ENCODE measurements at regions not wholly inside any gene's neighbourhood (a gene's known extent, or its start where the extent isn't known, plus 50 kb on each side); places are given as distances from the start of the nearest gene placed in this dataset.

DNA sequence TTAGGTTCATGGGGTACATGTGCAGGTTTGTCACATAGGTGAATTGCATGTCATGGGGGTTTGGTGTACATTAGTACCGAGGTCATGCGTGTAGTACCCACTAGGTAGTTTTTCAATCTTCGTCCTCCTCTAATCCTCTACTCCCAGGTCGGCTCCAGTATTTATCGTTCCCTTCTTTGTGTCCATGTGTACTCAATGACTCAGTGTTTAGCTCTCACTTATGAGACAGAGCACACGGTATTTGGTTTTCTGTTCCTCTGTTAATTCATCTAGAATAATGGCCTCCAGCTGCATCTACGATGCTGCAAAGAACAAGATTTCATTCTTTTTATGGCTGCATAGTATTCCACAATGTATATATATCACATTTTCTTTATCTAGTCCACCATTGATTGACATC, 850.9 kb upstream of the MDGA2 start:
- Histone ChIP-seq H3K9me3 (no peaks in the 10 kb centered on the region), H3K4me3 (no peak overlapping the region), H3K4me1 (no peaks in the 10 kb centered on the region), H3K27me3 (no peaks in the 10 kb centered on the region), H3K27ac (no peak overlapping the region), H3K36me3 (no peaks in the 10 kb centered on the region)
- 75 to 78% methylated on average over 7 of the region's 7 CpGs for WGBS, 2 donors
- DNase-seq (no peak), ATAC-seq (ENCODE audit: low FRiP score in 2 of 2) (no peak)
- TF ChIP-seq POLR2AphosphoS5 (IDR thresholded peaks at IDR 0.05) (no peak), EP300 (IDR thresholded peaks at IDR 0.05) (no peak)

- TF ChIP-seq POLR2A (IDR thresholded peaks at IDR 0.05): no peak
- TF ChIP-seq, protein P1, sequence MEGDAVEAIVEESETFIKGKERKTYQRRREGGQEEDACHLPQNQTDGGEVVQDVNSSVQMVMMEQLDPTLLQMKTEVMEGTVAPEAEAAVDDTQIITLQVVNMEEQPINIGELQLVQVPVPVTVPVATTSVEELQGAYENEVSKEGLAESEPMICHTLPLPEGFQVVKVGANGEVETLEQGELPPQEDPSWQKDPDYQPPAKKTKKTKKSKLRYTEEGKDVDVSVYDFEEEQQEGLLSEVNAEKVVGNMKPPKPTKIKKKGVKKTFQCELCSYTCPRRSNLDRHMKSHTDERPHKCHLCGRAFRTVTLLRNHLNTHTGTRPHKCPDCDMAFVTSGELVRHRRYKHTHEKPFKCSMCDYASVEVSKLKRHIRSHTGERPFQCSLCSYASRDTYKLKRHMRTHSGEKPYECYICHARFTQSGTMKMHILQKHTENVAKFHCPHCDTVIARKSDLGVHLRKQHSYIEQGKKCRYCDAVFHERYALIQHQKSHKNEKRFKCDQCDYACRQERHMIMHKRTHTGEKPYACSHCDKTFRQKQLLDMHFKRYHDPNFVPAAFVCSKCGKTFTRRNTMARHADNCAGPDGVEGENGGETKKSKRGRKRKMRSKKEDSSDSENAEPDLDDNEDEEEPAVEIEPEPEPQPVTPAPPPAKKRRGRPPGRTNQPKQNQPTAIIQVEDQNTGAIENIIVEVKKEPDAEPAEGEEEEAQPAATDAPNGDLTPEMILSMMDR (IDR thresholded peaks at IDR 0.05): no peak
- TF ChIP-seq EP300 (IDR thresholded peaks at IDR 0.05): no peak
- no peak for TF ChIP-seq POLR2AphosphoS5 (IDR thresholded peaks at IDR 0.05)
- no peak for DNase-seq
- ATAC-seq (ENCODE audit: low FRiP score in 2 of 2): no peak
- no peaks in the 10 kb centered on the region for H3K4me1 ChIP-seq
- no peaks in the 10 kb centered on the region for H3K36me3 ChIP-seq
- no peak overlapping the region for H3K27ac ChIP-seq
- no peaks in the 10 kb centered on the region for H3K27me3 ChIP-seq
- 80 to 86% methylated on average over 4 of the region's 4 CpGs for WGBS, 2 donors
- H3K4me3 ChIP-seq: no peak overlapping the region
- no peaks in the 10 kb centered on the region for H3K9me3 ChIP-seq
Observed at GRCh38 chr14:48504921-48505320, 829.5 kb upstream of the MDGA2 start.

DNA sequence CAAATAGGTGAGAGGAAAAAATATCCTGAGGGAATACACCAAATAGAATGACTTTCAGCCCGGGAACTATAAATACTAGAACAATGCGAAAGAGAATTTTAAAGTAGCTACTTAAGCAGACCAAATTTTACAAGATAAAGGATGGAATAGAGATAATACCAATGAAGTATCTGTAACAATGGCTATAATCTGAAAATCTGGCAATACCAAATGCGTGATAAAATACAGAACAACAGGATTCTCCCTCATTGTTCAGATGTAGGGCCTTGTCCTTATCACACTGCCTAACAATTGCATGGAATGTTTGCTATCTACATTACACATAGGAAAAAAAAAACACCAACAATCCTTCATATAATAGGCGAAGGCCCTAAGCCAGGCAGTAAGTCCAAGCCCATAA, 815.4 kb upstream of the MDGA2 start:
- Histone ChIP-seq H3K27me3 (no peaks in the 10 kb centered on the region), H3K27ac (no peak overlapping the region), H3K36me3 (no peaks in the 10 kb centered on the region), H3K9me3 (no peaks in the 10 kb centered on the region), H3K4me1 (no peaks in the 10 kb centered on the region), H3K4me3 (no peak overlapping the region)
- TF ChIP-seq POLR2A (IDR thresholded peaks at IDR 0.05) (no peak), POLR2AphosphoS5 (IDR thresholded peaks at IDR 0.05) (no peak), EP300 (IDR thresholded peaks at IDR 0.05) (no peak)
- TF ChIP-seq, protein P1 (IDR thresholded peaks at IDR 0.05): no peak
- WGBS, 2 donors: 89 to 92% methylated on average over 4 of the region's 4 CpGs
- DNase-seq (no peak), ATAC-seq (ENCODE audit: low FRiP score in 2 of 2) (no peak)

DNA sequence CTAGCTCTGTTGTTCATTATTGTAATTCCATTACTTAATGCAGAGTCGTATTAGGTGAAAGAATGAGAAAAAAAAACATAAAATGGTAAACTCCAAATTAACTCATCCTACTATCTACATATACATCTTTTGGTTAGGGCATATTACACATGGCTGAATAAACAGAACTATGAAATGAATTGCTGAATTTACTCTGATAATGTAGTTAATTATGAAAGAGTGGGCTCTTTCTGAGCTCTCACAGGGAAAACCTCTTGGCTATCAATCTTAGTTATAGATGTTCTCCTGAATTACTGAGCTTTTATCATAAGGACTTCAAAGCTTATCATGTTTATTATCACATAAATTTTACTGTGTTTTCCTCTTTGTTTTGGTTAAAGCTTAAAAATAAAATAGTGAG, 798.5 kb upstream of the MDGA2 start:
- ATAC-seq (ENCODE audit: low FRiP score in 2 of 2) (no peak), DNase-seq (no peak)
- no peaks in the 10 kb centered on the region for H3K9me3 ChIP-seq
- H3K4me1 ChIP-seq: no peaks in the 10 kb centered on the region
- H3K27ac ChIP-seq: no peak overlapping the region
- H3K27me3 ChIP-seq: no peaks in the 10 kb centered on the region
- TF ChIP-seq, protein P1 (IDR thresholded peaks at IDR 0.05): no peak
- no peak for TF ChIP-seq POLR2A (IDR thresholded peaks at IDR 0.05)
- TF ChIP-seq POLR2AphosphoS5 (IDR thresholded peaks at IDR 0.05): no peak
- TF ChIP-seq EP300 (IDR thresholded peaks at IDR 0.05): no peak
- H3K36me3 ChIP-seq: no peaks in the 10 kb centered on the region
- 86 to 88% methylated on average over 1 of the region's 1 CpG for WGBS, 2 donors
- no peak overlapping the region for H3K4me3 ChIP-seq

GRCh38 chr14:48456051-48456450, 780.6 kb upstream of the MDGA2 start:
- no peak overlapping the region for H3K4me3 ChIP-seq
- no peak for ATAC-seq (ENCODE audit: low FRiP score in 2 of 2)
- H3K4me1 ChIP-seq: no peaks in the 10 kb centered on the region
- H3K27ac ChIP-seq: no peak overlapping the region
- no peak for TF ChIP-seq POLR2A (IDR thresholded peaks at IDR 0.05)
- TF ChIP-seq EP300 (IDR thresholded peaks at IDR 0.05): no peak
- TF ChIP-seq, protein P1 (IDR thresholded peaks at IDR 0.05): no peak
- TF ChIP-seq POLR2AphosphoS5 (IDR thresholded peaks at IDR 0.05): no peak
- no peaks in the 10 kb centered on the region for H3K36me3 ChIP-seq
- no peaks in the 10 kb centered on the region for H3K27me3 ChIP-seq
- no peaks in the 10 kb centered on the region for H3K9me3 ChIP-seq
- no peak for DNase-seq

Data from upper lobe of left lung (tissue), 6 donors.